ENCODE measurements at regions not wholly inside any gene's neighbourhood (a gene's known extent, or its start where the extent isn't known, plus 50 kb on each side); places are given as distances from the start of the nearest gene placed in this dataset.

DNA sequence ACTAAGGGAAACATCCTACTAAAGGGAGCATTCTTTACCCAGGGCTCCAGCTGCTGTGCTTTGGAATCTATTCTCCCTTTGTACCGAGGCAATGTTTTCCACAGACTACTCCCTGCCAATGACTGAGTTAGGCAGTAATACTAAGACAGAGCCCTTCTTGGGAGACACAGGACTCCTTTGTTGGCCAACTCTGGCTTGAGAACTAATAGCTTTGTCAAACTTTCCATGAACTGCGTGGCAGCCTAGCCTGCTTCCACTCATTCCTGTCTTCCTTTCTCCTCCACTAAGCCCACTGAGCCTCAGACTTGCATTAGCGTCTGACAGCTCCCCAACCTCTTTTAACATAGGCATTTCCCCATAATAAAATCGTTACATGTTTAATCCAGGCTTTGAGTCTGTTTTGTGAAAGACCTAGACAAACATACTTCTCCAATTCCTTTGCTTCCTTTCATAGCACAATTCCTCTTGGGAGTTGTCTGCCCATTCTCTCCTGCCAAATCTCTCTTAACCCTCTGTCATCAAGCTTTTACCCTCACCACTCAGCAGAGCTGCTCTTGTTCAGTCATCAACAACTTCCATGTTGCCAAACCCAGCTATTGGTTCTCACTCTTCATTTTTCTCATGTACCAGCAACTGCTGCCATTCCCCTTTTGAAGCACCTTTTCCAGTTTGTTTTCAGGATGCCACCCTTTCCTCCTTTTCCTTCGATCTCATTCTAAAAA lies 300.3 kb upstream of the IGFBP7 start:
- H3K4me3 ChIP-seq = no peak overlapping the region
- TF ChIP-seq, protein P1, sequence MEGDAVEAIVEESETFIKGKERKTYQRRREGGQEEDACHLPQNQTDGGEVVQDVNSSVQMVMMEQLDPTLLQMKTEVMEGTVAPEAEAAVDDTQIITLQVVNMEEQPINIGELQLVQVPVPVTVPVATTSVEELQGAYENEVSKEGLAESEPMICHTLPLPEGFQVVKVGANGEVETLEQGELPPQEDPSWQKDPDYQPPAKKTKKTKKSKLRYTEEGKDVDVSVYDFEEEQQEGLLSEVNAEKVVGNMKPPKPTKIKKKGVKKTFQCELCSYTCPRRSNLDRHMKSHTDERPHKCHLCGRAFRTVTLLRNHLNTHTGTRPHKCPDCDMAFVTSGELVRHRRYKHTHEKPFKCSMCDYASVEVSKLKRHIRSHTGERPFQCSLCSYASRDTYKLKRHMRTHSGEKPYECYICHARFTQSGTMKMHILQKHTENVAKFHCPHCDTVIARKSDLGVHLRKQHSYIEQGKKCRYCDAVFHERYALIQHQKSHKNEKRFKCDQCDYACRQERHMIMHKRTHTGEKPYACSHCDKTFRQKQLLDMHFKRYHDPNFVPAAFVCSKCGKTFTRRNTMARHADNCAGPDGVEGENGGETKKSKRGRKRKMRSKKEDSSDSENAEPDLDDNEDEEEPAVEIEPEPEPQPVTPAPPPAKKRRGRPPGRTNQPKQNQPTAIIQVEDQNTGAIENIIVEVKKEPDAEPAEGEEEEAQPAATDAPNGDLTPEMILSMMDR (IDR thresholded peaks at IDR 0.05; ENCODE audit: low read depth, low read length) = no peak
- H3K36me3 ChIP-seq = no peaks in the 10 kb centered on the region
- H3K4me1 ChIP-seq (ENCODE audit: low read depth) = no peaks in the 10 kb centered on the region
- H3K27ac ChIP-seq = no peak overlapping the region
- H3K27me3 ChIP-seq = no peaks in the 10 kb centered on the region
- no peak for DNase-seq (ENCODE audit: low read depth in 1 of 2, low spot score in 1 of 2)
- no peaks in the 10 kb centered on the region for H3K9me3 ChIP-seq (ENCODE audit: low read depth)

DNA sequence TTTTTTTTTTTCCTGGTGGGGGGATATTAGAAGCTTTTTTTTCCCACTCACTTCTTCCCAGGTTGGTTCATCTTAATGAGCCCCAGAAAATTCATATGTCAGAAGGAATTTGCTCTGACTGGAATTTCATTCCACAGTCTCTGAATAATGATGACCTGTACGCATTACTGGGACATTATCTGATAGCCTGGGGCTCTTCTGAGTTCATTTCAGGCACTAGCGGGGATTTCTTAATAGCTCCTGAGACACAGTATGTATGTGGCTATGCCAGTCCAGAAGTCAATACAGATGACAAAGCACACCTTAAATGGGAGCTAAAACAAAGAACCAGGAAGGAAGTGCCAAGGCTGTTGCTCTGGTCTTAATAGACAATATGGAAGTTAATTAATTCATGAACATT lies 295.2 kb upstream of the IGFBP7 start:
- DNase-seq (ENCODE audit: low read depth in 1 of 2, low spot score in 1 of 2) = no peak
- no peak overlapping the region for H3K27ac ChIP-seq
- H3K4me3 ChIP-seq = no peak overlapping the region
- H3K9me3 ChIP-seq (ENCODE audit: low read depth) = no peaks in the 10 kb centered on the region
- no peaks in the 10 kb centered on the region for H3K4me1 ChIP-seq (ENCODE audit: low read depth)
- H3K27me3 ChIP-seq = no peaks in the 10 kb centered on the region
- TF ChIP-seq, protein P1 (IDR thresholded peaks at IDR 0.05; ENCODE audit: low read depth, low read length) = no peak
- H3K36me3 ChIP-seq = no peaks in the 10 kb centered on the region

DNA sequence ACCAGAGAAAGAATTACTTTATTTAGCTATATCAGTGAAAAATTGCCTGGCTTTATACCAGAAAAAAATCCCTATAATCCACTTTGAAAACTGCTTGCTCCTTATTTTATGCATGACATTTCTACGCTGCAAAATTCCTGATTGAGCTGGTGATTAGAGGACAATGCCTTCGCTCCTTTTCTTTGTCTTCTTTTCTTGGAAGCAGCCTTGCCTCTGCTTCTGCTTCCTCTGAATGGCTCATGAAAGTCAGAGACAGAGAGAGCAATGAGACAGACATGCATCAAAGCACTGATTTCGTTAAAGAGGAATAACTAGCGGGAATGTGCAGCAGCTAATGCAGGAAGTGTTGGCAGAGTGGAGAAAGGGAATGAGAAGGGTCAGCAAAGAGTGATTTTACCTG lies 294.3 kb upstream of the IGFBP7 start:
- Histone ChIP-seq H3K4me3 (no peak overlapping the region), H3K27me3 (no peaks in the 10 kb centered on the region), H3K9me3 (ENCODE audit: low read depth) (no peaks in the 10 kb centered on the region), H3K36me3 (no peaks in the 10 kb centered on the region), H3K4me1 (ENCODE audit: low read depth) (no peaks in the 10 kb centered on the region), H3K27ac (no peak overlapping the region)
- DNase-seq (ENCODE audit: low read depth in 1 of 2, low spot score in 1 of 2) = no peak
- TF ChIP-seq, protein P1 (IDR thresholded peaks at IDR 0.05; ENCODE audit: low read depth, low read length) = no peak

DNA sequence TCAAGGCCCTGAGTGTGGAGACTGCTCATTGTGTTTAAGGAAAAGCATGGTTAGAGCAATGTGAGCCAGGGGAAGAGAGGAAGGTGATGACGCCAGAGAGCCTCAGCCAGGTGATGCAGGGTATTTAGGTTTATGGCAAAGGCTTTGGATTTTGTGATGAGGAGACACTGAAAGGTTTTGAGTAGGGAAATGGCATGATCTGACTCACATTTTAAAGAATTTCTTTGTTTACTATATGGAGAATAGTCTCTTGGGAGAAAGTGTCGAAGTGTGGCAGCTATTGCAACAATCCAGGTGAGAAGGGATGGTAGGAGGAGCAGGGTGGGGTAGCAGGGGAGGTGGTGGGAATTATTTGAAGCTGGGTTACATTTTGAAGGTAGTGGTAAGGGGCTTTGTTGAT lies 293.4 kb upstream of the IGFBP7 start:
- H3K4me3 ChIP-seq = no peak overlapping the region
- no peak for DNase-seq (ENCODE audit: low read depth in 1 of 2, low spot score in 1 of 2)
- H3K9me3 ChIP-seq (ENCODE audit: low read depth) = no peaks in the 10 kb centered on the region
- no peak overlapping the region for H3K27ac ChIP-seq
- TF ChIP-seq, protein P1 (IDR thresholded peaks at IDR 0.05; ENCODE audit: low read depth, low read length) = no peak
- H3K4me1 ChIP-seq (ENCODE audit: low read depth) = no peaks in the 10 kb centered on the region
- H3K27me3 ChIP-seq = no peaks in the 10 kb centered on the region
- H3K36me3 ChIP-seq = no peaks in the 10 kb centered on the region

DNA sequence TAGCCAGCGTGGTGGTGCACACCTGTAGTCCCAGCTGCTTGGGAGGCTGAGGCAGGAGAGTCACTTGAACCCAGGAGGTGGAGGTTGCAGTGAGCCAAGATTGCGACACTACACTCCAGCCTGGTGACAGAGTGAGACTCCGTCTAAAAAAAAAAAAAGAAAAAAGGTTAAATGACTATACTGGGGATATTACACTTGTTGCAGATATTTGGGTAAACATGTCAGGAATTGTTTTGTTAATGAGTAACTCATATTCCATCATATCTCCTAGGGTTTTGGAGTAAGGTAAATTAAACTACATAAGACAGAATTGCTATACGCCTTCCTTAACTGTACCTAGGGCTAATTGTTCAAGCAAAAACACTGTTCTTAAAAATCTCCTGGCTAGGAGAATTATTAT lies 291.4 kb upstream of the IGFBP7 start:
- Histone ChIP-seq H3K9me3 (ENCODE audit: low read depth) (no peaks in the 10 kb centered on the region), H3K36me3 (no peaks in the 10 kb centered on the region), H3K27me3 (no peaks in the 10 kb centered on the region), H3K4me1 (ENCODE audit: low read depth) (no peaks in the 10 kb centered on the region), H3K27ac (no peak overlapping the region), H3K4me3 (no peak overlapping the region)
- DNase-seq (ENCODE audit: low read depth in 1 of 2, low spot score in 1 of 2) = no peak
- TF ChIP-seq, protein P1 (IDR thresholded peaks at IDR 0.05; ENCODE audit: low read depth, low read length) = no peak

All from cardiac muscle cell (in vitro differentiated cells and primary cell).